ENCODE measurements at regions not wholly inside any gene's neighbourhood (a gene's known extent, or its start where the extent isn't known, plus 50 kb on each side); places are given as distances from the start of the nearest gene placed in this dataset.

- DNase-seq (ENCODE audit: extremely low read depth in 1 of 11, low read depth in 9 of 11, low spot score in 4 of 11) = no peak
Observed at GRCh38 chr11:71112454-71112853, 139.9 kb downstream of the SHANK2 start.

DNA sequence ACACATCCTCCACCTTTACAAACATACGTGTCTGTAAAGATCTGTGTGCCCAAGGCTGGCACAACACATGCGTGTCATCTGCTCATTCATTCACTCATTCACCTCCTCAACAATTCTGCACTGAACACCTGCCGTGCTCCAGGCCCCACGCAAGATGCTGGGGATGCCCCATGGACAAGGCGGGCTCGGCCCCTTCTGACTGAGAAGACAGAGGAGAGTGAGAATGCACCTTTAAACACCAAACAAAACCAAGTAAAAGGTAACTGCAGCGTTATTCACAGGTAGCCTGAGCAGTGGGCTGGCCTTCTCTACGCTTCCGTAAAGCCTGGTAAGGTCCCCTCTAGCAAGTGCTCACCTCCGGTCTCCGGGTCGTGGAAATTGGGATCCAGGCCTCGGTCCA, 142.8 kb downstream of the SHANK2 start:
- DNase-seq (ENCODE audit: extremely low read depth in 1 of 11, low read depth in 9 of 11, low spot score in 4 of 11) = no peak

- no peak for DNase-seq (ENCODE audit: extremely low read depth in 1 of 11, low read depth in 9 of 11, low spot score in 4 of 11)
Observed at GRCh38 chr11:71109186-71109585, 143.2 kb downstream of the SHANK2 start.

- DNase-seq (ENCODE audit: extremely low read depth in 1 of 11, low read depth in 9 of 11, low spot score in 4 of 11) = no peak
Observed at GRCh38 chr11:71108013-71108865, 144.1 kb downstream of the SHANK2 start.

GRCh38 chr11:71106671-71107070, 145.7 kb downstream of the SHANK2 start:
- DNase-seq (ENCODE audit: extremely low read depth in 1 of 11, low read depth in 9 of 11, low spot score in 4 of 11) = peak in 1 of 11 donors; percentile 1

DNA sequence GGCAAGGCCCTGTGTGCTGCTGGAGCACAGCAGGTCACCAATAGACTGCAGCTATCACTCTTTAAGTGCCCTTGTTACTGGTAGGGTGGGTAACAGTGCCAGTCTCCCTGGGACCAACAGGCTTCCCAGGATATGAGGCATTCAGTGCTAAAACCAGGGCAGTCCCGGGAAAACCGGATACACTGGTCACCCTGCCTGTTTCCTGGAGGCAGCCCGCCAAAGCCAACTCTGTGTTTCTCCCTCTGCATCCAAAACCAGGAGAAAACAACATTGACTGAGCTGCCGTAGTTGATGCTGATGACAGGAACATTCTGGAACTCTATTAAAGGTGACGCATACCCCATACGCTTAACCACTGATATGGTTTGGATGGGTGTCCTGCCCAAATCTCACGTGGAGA, 149.1 kb downstream of the SHANK2 start:
- no peak for DNase-seq (ENCODE audit: extremely low read depth in 1 of 11, low read depth in 9 of 11, low spot score in 4 of 11)

GRCh38 chr11:71102251-71102995, 150.0 kb downstream of the SHANK2 start:
- no peak for DNase-seq (ENCODE audit: extremely low read depth in 1 of 11, low read depth in 9 of 11, low spot score in 4 of 11)

GRCh38 chr11:71101606-71102005, 150.8 kb downstream of the SHANK2 start:
- no peak for DNase-seq (ENCODE audit: extremely low read depth in 1 of 11, low read depth in 9 of 11, low spot score in 4 of 11)

DNA sequence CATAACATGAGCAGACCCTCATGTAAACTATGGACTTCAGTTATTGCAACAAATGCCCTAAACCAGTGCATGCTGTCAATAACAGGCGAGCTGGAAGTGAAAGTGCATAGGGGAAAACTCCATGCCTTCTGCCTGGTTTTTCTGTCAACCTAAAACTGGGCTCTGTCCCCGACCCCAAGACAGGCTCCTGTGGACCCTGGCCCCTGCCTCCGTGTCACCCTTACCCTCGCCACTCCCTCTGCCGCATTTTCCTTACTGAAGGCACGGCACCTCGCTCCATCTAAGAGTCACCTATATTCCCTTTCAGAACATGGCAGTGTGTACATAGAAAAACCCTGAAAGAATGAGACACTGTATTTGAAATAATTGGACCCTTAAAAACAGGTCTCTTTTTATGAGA, 151.3 kb downstream of the SHANK2 start:
- DNase-seq (ENCODE audit: extremely low read depth in 1 of 11, low read depth in 9 of 11, low spot score in 4 of 11) = no peak

DNA sequence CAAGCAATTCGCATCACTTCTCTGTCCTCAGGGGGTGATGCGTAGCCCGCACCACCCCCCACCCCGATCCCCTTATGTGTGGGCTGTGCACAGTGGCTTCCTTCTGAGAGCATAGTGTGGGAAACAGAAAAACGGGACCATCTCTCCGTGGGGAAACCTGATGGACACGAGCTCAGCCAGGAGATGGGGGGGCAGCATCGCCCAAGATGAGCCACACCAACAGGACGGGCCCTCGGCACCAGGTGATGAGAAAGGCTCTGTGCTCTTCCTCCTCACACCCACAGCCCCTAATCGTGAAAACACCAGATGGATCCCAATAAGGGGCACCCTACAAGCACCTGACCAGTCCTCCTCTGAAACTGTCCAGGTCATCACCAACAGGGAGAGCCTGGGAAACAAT, 153.6 kb downstream of the SHANK2 start:
- no peak for DNase-seq (ENCODE audit: extremely low read depth in 1 of 11, low read depth in 9 of 11, low spot score in 4 of 11)

GRCh38 chr11:71097506-71098240, 154.7 kb downstream of the SHANK2 start:
- DNase-seq (ENCODE audit: extremely low read depth in 1 of 11, low read depth in 9 of 11, low spot score in 4 of 11) = no peak

GRCh38 chr11:71096751-71097388, 155.5 kb downstream of the SHANK2 start:
- DNase-seq (ENCODE audit: extremely low read depth in 1 of 11, low read depth in 9 of 11, low spot score in 4 of 11) = no peak

- no peak for DNase-seq (ENCODE audit: extremely low read depth in 1 of 11, low read depth in 9 of 11, low spot score in 4 of 11)
Observed at GRCh38 chr11:71095294-71095850, 157.0 kb downstream of the SHANK2 start.

DNA sequence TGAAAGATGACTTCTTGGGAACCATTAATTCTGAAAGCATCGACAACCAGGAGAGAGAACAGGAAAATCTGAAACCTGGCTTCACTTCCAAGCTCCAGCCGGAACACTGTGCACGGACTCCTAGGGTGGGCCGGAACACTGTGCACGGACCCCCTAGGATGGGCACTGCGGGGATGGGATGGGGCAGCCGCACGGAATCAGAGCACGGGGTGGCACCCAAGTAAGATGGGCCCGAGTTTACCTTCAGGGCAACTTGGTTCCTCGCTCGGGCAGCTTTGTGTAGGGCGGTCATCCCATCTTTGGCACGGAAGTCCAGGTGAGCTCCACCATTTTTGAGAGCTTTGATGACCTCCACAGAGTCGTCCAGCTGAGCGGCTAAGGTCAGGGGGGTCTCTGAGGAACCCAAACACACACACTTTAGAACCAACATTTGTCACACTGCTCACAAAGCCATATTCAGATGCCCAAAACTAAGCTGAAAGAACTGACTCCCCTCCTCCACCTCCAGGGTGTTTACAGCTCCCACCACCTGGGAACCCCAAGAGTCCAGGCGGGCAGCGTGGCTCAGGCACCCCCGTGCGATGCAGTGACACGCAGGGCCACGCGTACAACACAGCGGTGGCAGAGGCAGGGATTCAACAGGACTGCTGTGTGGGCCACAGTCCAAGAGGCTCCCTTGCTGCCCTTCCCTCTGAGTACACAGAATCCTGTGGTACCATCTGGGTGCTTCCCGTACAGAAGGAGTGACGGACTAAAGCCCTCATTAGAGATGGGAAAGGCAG, 157.9 kb downstream of the SHANK2 start:
- no peak for DNase-seq (ENCODE audit: extremely low read depth in 1 of 11, low read depth in 9 of 11, low spot score in 4 of 11)

GRCh38 chr11:71093783-71094182, 158.6 kb downstream of the SHANK2 start:
- no peak for DNase-seq (ENCODE audit: extremely low read depth in 1 of 11, low read depth in 9 of 11, low spot score in 4 of 11)

- no peak for DNase-seq (ENCODE audit: extremely low read depth in 1 of 11, low read depth in 9 of 11, low spot score in 4 of 11)
Observed at GRCh38 chr11:71091506-71092265, 160.7 kb downstream of the SHANK2 start.

- DNase-seq (ENCODE audit: extremely low read depth in 1 of 11, low read depth in 9 of 11, low spot score in 4 of 11) = no peak
Observed at GRCh38 chr11:71089571-71089970, 162.8 kb downstream of the SHANK2 start.

Data from renal cortex interstitium (tissue), 11 donors.